ENCODE measurements at regions not wholly inside any gene's neighbourhood (a gene's known extent, or its start where the extent isn't known, plus 50 kb on each side); places are given as distances from the start of the nearest gene placed in this dataset.

GRCh38 chr13:44229371-44230030, 144.1 kb upstream of the SERP2 start:
- no peak for DNase-seq (ENCODE audit: low read depth)
- no peak overlapping the region for H3K4me3 ChIP-seq (ENCODE audit: low read depth, low read length)
- no peak for TF ChIP-seq CTCF (conservative IDR thresholded peaks at IDR 0.05; ENCODE audit: low read depth, low read length)

GRCh38 chr13:44230071-44230470, 143.6 kb upstream of the SERP2 start:
- H3K4me3 ChIP-seq (ENCODE audit: low read depth, low read length), result no peak overlapping the region
- TF ChIP-seq CTCF (conservative IDR thresholded peaks at IDR 0.05; ENCODE audit: low read depth, low read length), result no peak
- no peak for DNase-seq (ENCODE audit: low read depth)

- peak; percentile 17 for DNase-seq (ENCODE audit: low read depth)
- H3K4me3 ChIP-seq (ENCODE audit: low read depth, low read length), result no peak overlapping the region
- TF ChIP-seq CTCF (conservative IDR thresholded peaks at IDR 0.05; ENCODE audit: low read depth, low read length), result no peak
Measured at GRCh38 chr13:44230736-44231135, 142.9 kb upstream of the SERP2 start.

- H3K4me3 ChIP-seq (ENCODE audit: low read depth, low read length), result no peak overlapping the region
- peak; percentile 33 for TF ChIP-seq CTCF (conservative IDR thresholded peaks at IDR 0.05; ENCODE audit: low read depth, low read length)
- peak; percentile 99 for DNase-seq (ENCODE audit: low read depth)
Measured at GRCh38 chr13:44231786-44232516, 141.7 kb upstream of the SERP2 start.

- DNase-seq (ENCODE audit: low read depth), result no peak
- no peak for TF ChIP-seq CTCF (conservative IDR thresholded peaks at IDR 0.05; ENCODE audit: low read depth, low read length)
Measured at GRCh38 chr13:44232774-44233173, 140.8 kb upstream of the SERP2 start.

GRCh38 chr13:44234566-44234965, 139.1 kb upstream of the SERP2 start:
- DNase-seq (ENCODE audit: low read depth), result no peak
- no peak overlapping the region for H3K4me3 ChIP-seq (ENCODE audit: low read depth, low read length)
- no peak for TF ChIP-seq CTCF (conservative IDR thresholded peaks at IDR 0.05; ENCODE audit: low read depth, low read length)

More at GRCh38 chr13:44232774-44233173, 140.8 kb upstream of the SERP2 start:
- H3K4me3 ChIP-seq (ENCODE audit: low read depth, low read length), result no peak overlapping the region

- no peak for TF ChIP-seq CTCF (conservative IDR thresholded peaks at IDR 0.05; ENCODE audit: low read depth, low read length)
- H3K4me3 ChIP-seq (ENCODE audit: low read depth, low read length), result no peak overlapping the region
- peak; percentile 60 for DNase-seq (ENCODE audit: low read depth)
Measured at GRCh38 chr13:44236370-44236769, 137.3 kb upstream of the SERP2 start.
